Panc1 (cell line): ENCODE measurements at regions not wholly inside any gene's neighbourhood (a gene's known extent, or its start where the extent isn't known, plus 50 kb on each side); places are given as distances from the start of the nearest gene placed in this dataset.

ENCODE experiments used
- ATAC-seq: fragments of 200-7000 bp; cut with Tn5 transposase; 2 replicates; pipeline ENCODE4 v1.9.1; 2020; ENCODE audit warnings: mild to moderate bottlenecking, moderate library complexity
- BruUV-seq: library from RNA; stranded (reverse); fragments of 400-500 nt; replicated peaks from 2 replicates; lab custom pipeline; 2021; lab: Mats Ljungman, UMichigan
- CTCF ChIA-PET: fragments of 300-600 bp; sonication (Branson Sonifier 250); formaldehyde crosslinking; loops from one replicate; lab custom pipeline; 2022; ENCODE audit warnings: antibody characterized with exemption; lab: Charles Lee
- POLR2A ChIA-PET: fragments of 300-600 bp; sonication (Branson Sonifier 250); formaldehyde crosslinking; loops from one replicate; lab custom pipeline; 2022; ENCODE audit warnings: antibody characterized with exemption; lab: Charles Lee
- DNase-seq: peaks from one replicate; pipeline ENCODE4 v3.0.0-alpha.2; 2010; ENCODE audit warnings: low read depth, low spot score
- H3K27ac ChIP-seq: 2 replicates; pipeline ENCODE4 v1.5.1; 2011; ENCODE audit warnings: mild to moderate bottlenecking, low read length, inconsistent platforms
- H3K27me3 ChIP-seq: fragments of 200-500 bp; sonication (Bioruptor generic); 2 replicates; pipeline ENCODE4 v1.6.0; 2014; ENCODE audit warnings: low read length, inconsistent platforms; ENCODE audit not compliant: control insufficient read depth, insufficient read depth
- H3K36me3 ChIP-seq: fragments of 200-500 bp; sonication (Bioruptor generic); 2 replicates; pipeline ENCODE4 v1.5.1; 2014; ENCODE audit warnings: inconsistent platforms, mild to moderate bottlenecking, low read length, moderate library complexity; ENCODE audit not compliant: control insufficient read depth, insufficient read depth
- H3K4me1 ChIP-seq: 2 replicates; pipeline ENCODE4 v1.5.1; 2011; ENCODE audit warnings: inconsistent platforms, mild to moderate bottlenecking, low read length, moderate library complexity; ENCODE audit not compliant: control insufficient read depth, insufficient read depth
- H3K4me3 ChIP-seq, 2 experiments: 2 replicates each; pipeline ENCODE4 v1.5.1; 2011 to 2012; ENCODE audit warnings: low read depth in 2 of 2, low read length in 2 of 2, mild to moderate bottlenecking in 2 of 2, inconsistent platforms in 1 of 2, moderate library complexity in 1 of 2
- H3K9me3 ChIP-seq: fragments of 200-500 bp; sonication (Bioruptor generic); 2 replicates; pipeline ENCODE4 v1.5.1; 2014; ENCODE audit warnings: low read depth, mild to moderate bottlenecking, inconsistent platforms, low read length, moderate library complexity; ENCODE audit not compliant: control insufficient read depth, insufficient read depth
- POLR2AphosphoS5 ChIP-seq: IDR thresholded peaks from 2 replicates; pipeline ENCODE4 v1.6.1; 2012; ENCODE audit warnings: mild to moderate bottlenecking, low read depth, low read length, moderate library complexity
- SIN3A ChIP-seq: IDR thresholded peaks from 2 replicates; pipeline ENCODE4 v1.6.1; 2012; ENCODE audit warnings: low read depth, mild to moderate bottlenecking, low read length, moderate library complexity, borderline replicate concordance; ENCODE audit not compliant: insufficient read depth
- TCF7L2 ChIP-seq: IDR thresholded peaks from 2 replicates; pipeline ENCODE4 v1.6.1; 2011; ENCODE audit warnings: mild to moderate bottlenecking, low read depth, low read length, inconsistent platforms
- in situ Hi-C: cut with HindIII; loops from 2 replicates; pipeline ENCODE4 v1.10.0; 2016; ENCODE audit warnings: low sequenced_read_pairs, low pct_unique_long_range_greater_than_20kb
- intact Hi-C: fragments of 100-400 bp; cut with micrococcal nuclease; formaldehyde crosslinking; loops from one replicate; pipeline ENCODE4 v1.10.0; 2022; ENCODE audit not compliant: unreplicated experiment
- TF ChIP-seq, protein P1 (sequence below), 2 experiments: IDR thresholded peaks; 2 replicates each; pipeline ENCODE4 v1.6.1; 2011 to 2012; ENCODE audit warnings: low read depth in 2 of 2, control low read depth in 1 of 2, low read length in 1 of 2, mild to moderate bottlenecking in 1 of 2, moderate library complexity in 1 of 2; ENCODE audit not compliant: insufficient read depth in 1 of 2
- TF ChIP-seq, protein P2 (sequence below): fragments of 450-650 bp; IDR thresholded peaks from 2 replicates; pipeline ENCODE4 v1.5.1; 2017; ENCODE audit warnings: mild to moderate bottlenecking

DNA sequence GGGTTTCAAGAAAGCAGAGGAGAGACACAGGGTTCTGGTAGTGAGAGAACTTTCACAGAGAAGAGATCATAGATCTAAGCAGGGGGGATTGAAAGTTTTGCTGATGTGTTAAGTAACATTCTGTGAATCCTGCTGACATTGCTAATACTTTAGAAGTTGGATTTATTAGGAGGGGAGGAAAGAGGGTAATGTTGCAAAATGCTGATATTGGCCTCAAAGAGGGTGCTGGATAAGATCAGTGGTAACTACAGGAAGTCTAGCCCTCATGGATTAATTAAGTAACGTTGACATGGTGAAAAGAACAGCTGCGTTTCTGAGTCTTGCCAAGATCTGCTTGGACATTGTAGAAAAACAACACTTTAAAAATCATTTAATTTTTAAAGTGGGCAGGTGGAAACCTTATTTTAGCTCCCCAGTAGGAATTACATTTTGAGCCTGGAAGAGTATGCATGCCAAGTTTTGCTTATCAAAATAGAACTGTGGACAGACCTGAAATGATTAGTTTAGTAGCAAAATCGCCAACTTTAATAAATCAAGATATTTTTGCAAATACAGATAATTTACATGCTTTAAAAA, 606.0 kb upstream of the HTR1E start:
- ChIA-PET POLR2A (no interaction called here), CTCF (no interaction called here)
- Histone ChIP-seq H3K27me3 (no peaks in the 10 kb centered on the region), H3K4me1 (no peaks in the 10 kb centered on the region), H3K27ac (no peak overlapping the region), H3K36me3 (no peaks in the 10 kb centered on the region), H3K9me3 (no peaks in the 10 kb centered on the region), H3K4me3 (no peak overlapping the region)
- ATAC-seq (no peak), DNase-seq (no peak)
- intact Hi-C loops (no loop called here), in situ Hi-C loops (no loop called here)
- no TSS peak for BruUV-seq
- TF ChIP-seq POLR2AphosphoS5 (no peak), TCF7L2 (no peak), SIN3A (no peak)
- TF ChIP-seq, protein P1, sequence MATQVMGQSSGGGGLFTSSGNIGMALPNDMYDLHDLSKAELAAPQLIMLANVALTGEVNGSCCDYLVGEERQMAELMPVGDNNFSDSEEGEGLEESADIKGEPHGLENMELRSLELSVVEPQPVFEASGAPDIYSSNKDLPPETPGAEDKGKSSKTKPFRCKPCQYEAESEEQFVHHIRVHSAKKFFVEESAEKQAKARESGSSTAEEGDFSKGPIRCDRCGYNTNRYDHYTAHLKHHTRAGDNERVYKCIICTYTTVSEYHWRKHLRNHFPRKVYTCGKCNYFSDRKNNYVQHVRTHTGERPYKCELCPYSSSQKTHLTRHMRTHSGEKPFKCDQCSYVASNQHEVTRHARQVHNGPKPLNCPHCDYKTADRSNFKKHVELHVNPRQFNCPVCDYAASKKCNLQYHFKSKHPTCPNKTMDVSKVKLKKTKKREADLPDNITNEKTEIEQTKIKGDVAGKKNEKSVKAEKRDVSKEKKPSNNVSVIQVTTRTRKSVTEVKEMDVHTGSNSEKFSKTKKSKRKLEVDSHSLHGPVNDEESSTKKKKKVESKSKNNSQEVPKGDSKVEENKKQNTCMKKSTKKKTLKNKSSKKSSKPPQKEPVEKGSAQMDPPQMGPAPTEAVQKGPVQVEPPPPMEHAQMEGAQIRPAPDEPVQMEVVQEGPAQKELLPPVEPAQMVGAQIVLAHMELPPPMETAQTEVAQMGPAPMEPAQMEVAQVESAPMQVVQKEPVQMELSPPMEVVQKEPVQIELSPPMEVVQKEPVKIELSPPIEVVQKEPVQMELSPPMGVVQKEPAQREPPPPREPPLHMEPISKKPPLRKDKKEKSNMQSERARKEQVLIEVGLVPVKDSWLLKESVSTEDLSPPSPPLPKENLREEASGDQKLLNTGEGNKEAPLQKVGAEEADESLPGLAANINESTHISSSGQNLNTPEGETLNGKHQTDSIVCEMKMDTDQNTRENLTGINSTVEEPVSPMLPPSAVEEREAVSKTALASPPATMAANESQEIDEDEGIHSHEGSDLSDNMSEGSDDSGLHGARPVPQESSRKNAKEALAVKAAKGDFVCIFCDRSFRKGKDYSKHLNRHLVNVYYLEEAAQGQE (IDR thresholded peaks at IDR 0.05; ENCODE audit: insufficient read depth in 1 of 2, low read depth in 2 of 2, low read length in 1 of 2), result no peak
- TF ChIP-seq, protein P2, sequence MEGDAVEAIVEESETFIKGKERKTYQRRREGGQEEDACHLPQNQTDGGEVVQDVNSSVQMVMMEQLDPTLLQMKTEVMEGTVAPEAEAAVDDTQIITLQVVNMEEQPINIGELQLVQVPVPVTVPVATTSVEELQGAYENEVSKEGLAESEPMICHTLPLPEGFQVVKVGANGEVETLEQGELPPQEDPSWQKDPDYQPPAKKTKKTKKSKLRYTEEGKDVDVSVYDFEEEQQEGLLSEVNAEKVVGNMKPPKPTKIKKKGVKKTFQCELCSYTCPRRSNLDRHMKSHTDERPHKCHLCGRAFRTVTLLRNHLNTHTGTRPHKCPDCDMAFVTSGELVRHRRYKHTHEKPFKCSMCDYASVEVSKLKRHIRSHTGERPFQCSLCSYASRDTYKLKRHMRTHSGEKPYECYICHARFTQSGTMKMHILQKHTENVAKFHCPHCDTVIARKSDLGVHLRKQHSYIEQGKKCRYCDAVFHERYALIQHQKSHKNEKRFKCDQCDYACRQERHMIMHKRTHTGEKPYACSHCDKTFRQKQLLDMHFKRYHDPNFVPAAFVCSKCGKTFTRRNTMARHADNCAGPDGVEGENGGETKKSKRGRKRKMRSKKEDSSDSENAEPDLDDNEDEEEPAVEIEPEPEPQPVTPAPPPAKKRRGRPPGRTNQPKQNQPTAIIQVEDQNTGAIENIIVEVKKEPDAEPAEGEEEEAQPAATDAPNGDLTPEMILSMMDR, result no peak

DNA sequence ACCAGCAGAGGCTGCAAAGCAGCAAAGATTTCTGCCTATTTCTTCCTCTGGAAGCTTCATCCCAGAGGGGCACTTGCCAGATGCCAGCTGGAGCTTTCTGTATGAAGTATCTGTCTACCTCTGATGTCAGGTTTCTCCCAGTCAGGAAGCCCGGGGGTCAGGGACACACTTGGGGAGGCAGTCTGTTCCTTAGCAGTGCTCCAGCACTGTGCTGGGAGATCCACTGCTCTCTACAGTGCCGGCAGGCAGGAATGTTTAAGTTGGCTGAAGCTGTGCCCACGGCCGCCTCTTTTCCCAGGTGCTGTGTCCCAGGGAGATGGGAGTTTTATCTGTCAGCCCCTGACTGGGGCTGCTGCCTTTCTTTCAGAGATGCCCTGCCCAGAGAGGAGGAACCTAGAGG, 631.1 kb upstream of the HTR1E start:
- ChIA-PET CTCF (no interaction called here), POLR2A (no interaction called here)
- intact Hi-C loops (no loop called here), in situ Hi-C loops (no loop called here)
- Histone ChIP-seq H3K36me3 (no peaks in the 10 kb centered on the region), H3K4me3 (no peak overlapping the region), H3K27me3 (no peaks in the 10 kb centered on the region), H3K27ac (no peak overlapping the region), H3K9me3 (0 out of 2 replicates have a peak, but pooled peaks cover 4% of the 10 kb centered on the region), H3K4me1 (no peaks in the 10 kb centered on the region)
- no TSS peak for BruUV-seq
- DNase-seq, result no peak
- no peak for ATAC-seq
- no peak for TF ChIP-seq TCF7L2
- TF ChIP-seq, protein P2, result no peak
- TF ChIP-seq, protein P1 (IDR thresholded peaks at IDR 0.05; ENCODE audit: insufficient read depth in 1 of 2, low read depth in 2 of 2, low read length in 1 of 2), result no peak
